Urothelium cell line (cell line): ENCODE measurements at regions not wholly inside any gene's neighbourhood (a gene's known extent, or its start where the extent isn't known, plus 50 kb on each side); places are given as distances from the start of the nearest gene placed in this dataset.

Experiments
- DNase-seq: peaks from one replicate; pipeline ENCODE4 v3.0.0; 2011; ENCODE audit warnings: low spot score, mixed read lengths
- FAIRE-seq: peaks from 2 replicates; lab custom pipeline; 2011; peaks lifted over from hg19 to GRCh38; lab: Jason Lieb, UNC

DNA sequence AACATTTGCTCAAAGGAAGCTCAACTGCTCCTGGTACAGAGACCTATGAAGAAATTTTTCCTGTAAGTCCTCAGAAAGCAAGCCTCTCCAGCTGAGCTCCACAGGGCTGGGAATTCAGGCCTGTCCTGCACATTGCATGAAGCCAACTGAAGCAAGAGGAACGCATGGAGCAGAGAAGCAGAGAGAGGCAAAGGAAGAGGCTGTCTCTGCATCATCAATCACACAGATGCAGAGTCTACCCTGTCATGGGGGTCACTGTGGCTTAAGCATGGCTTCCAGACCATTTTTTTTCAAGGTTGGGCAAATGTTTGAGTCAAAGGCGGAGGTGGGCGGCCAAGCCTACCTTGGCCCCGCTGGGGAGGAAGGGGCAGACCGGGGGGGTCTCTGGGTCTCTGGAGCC lies 110.3 kb upstream of the MSX1 start:
- FAIRE-seq = no peak
- DNase-seq = no peak

DNA sequence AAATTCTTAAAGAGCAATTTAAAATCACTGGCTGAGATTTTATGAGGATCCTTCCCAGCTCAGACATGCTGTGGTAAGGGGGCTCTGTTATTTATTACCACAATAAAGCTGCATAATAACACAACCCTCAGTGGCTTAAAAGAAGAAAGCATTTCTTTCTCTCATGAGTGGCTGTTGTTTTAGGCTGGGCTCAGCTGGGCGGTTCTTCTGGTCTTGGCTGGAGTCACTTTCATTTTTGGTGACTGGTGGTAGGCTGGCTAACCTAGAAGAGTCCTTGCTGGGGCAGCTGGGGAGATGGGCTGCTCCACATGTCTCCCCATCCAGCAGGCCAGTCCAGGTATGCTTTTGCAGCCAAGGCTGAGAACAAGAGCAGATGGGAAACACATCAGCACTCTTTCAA lies 113.0 kb upstream of the MSX1 start:
- no peak for FAIRE-seq
- no peak for DNase-seq

- no peak for FAIRE-seq
- no peak for DNase-seq
Measured at GRCh38 chr4:4740071-4740470, 119.4 kb upstream of the MSX1 start.

- no peak for FAIRE-seq
- no peak for DNase-seq
Measured at GRCh38 chr4:4735870-4736269, 123.6 kb upstream of the MSX1 start.

DNA sequence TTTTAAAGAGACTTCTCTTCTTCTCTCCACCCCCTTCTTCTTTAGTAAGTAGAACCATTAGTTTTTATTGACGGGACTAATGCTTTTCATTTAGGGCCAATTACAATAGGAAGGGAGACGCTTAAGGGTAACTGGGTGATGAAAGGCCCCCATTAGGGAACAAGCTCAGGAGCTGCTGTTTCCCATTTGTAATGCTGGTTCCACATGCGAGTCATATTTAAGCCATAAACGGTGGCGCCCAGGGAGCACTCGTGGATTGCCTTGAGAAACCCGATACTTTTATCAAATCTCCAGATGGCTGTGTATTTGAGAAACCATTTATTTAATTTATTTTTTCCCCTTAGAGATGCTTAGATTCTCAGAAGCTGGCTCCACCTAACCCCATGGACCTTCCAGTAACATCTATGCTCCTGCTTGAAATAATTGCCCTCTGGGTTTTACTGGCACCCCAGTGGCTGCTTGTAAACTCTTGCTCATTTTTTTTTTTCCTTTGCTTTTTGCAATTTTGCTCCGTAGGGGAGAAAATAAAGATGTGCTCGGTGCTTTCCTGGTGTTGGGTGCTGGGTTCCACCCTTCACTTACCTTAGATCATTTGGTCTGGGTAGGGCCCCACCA lies 124.2 kb upstream of the MSX1 start:
- FAIRE-seq = no peak
- DNase-seq = no peak

- no peak for FAIRE-seq
Measured at GRCh38 chr4:4734425-4734824, 125.0 kb upstream of the MSX1 start.

DNA sequence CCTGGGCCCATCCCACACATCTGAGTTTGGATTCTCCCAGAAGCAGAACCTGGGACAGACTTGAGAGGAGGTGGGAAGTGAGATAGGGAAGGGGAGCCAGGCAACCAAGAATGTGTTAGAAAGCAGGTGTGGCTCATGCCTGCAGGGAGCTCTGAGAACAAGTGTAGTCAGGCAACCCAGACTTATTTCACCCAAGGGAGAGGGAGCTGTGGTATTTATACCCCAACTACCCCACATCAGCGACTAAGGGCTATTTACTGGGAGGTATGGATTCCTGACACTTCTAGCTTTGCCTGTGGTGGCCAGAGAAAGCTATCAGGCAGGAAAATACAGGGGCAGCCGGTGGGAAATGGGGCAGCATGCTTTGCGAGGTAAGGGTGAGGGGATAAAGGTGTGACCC lies 125.8 kb upstream of the MSX1 start:
- no peak for DNase-seq
- no peak for FAIRE-seq

More at GRCh38 chr4:4734425-4734824, 125.0 kb upstream of the MSX1 start:
- DNase-seq = no peak

DNA sequence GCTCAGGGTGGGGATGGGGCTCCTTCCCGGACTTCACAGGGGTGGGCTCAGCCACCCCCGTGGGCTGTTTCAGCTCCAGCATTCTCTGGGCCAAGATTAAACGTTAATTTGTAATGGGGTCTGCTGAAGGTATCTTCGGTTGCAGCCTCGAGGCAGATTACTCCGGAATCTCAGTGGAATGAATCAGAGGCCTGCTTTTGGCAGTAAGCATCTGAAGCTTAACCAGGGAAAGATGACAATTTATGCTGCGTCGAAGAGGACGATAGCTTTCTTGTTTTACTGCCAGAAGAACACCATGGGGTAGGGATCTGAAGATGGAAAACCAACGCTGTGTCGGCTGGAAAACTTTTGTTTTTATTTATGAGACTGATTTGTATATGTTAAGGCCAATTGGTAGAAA lies 129.2 kb upstream of the MSX1 start:
- DNase-seq (no peak), FAIRE-seq (no peak)

DNA sequence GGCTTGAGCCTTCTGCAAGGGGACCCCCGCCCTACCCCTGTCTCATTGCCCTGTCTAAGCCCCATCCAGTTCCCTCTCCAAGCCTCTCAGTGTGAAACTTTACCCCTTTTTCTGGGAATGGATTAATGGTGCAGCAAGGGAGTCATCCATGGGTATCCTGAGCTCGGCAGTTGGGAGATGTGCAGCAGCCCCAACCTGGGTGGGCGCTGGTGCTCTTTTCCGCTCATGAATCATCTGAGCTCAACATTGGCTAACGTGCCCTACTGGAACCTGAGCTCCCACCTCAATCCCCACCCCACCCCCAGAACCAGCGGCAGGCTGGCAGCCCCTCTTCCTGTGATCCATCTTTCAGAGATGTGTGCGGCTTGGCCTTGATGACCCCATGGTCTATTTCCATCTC lies 130.3 kb upstream of the MSX1 start:
- DNase-seq (no peak), FAIRE-seq (no peak)

- FAIRE-seq = no peak
- DNase-seq = no peak
Measured at GRCh38 chr4:4727536-4727935, 131.9 kb upstream of the MSX1 start.

- no peak for DNase-seq
- FAIRE-seq = no peak
Measured at GRCh38 chr4:4726051-4726450, 133.4 kb upstream of the MSX1 start.

DNA sequence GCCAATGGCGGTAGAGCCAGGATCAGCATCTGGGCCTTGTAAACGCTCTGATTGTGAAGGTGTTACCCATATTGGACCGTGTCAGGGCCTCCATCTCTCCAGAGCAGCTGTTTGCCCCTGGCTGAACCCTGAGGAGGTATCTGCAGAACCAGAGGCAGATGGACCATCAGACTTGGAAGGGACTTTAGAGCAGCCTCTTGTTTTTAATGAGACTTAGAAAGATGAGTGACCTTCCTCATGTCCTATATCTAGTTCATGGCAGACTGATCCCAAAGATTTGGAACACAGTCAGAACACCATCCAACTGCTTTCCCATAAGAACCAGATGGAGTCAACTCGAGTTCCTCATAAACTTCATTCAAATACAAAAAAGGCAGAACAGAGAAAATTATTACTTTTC lies 135.1 kb upstream of the MSX1 start:
- no peak for DNase-seq
- no peak for FAIRE-seq

DNA sequence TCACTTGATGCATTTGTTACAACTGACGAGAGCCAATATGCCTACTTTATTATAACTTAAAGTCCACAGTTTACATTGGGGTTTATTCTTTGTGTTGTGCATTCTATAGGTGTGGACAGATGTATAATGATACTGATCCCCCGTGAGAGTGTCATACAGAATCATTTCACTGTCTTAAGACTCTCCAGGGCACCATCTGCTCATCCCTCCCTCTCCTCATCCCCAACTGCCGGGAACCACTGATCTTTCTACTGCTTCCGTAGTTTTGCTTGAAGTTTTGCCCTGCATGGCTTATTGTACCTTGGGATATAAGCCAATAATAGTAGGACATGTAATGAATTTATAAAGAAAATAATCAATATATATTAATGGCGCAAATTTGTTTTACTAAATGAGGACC lies 137.8 kb upstream of the MSX1 start:
- FAIRE-seq = no peak
- DNase-seq = no peak

DNA sequence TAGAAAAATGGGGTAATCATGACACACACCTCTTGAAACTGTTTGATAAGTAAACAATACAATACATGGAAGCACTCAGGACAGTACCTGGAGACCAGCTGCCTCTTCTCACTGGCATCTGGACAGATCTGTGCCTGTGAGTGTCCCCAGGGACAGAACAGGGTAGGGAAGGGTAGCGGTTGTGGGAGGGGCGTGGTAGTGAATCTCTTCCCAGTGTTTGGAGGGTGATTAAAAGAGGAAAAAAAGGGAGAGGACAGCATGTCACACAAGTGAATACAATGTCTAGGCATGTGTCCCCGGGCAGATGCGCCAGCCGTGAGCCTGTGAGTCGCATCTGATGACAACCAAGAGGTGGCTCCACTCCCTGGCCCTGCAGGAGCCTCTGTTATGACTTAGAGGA lies 138.8 kb upstream of the MSX1 start:
- FAIRE-seq (no peak), DNase-seq (no peak)

DNA sequence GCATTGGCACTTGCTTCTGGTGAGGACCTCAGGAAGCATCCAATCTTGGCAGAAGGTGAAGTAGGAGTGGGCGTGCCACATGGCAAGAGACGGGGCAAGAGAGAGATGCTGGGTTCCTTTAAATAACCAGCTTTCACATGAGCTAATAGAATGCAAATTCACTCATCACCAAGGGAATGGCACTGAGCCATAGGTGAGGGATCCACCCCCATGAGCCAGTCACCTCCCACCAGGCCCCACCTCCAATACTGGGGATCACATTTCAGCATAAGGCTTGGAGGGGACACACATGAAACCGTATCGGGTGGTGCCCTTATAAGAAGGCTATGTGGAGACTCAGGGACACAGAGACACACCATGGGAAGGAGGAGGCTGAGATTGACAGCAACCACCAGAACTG lies 140.0 kb upstream of the MSX1 start:
- DNase-seq = no peak
- no peak for FAIRE-seq

DNA sequence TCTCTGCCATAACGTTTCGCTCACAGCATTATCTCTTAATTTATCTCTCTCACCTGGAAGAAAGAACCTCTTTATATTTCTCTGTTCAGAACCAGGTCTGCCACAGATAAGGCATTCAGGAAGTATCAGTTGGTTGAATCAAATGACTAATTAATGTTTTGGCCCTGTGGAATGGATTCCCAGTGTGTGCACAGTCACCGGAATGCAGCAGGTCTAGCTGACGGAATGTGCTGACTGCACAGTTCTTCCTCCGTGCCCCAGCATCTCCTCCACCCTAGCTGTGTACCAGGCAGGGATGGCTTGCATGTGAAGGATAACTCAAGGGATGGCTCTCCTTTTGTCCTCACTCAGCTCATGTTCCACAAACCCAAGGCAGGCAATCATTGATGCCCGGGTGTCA lies 141.8 kb upstream of the MSX1 start:
- FAIRE-seq (no peak), DNase-seq (no peak)

- DNase-seq = no peak
- FAIRE-seq = no peak
Measured at GRCh38 chr4:4714331-4714730, 145.1 kb upstream of the MSX1 start.

DNA sequence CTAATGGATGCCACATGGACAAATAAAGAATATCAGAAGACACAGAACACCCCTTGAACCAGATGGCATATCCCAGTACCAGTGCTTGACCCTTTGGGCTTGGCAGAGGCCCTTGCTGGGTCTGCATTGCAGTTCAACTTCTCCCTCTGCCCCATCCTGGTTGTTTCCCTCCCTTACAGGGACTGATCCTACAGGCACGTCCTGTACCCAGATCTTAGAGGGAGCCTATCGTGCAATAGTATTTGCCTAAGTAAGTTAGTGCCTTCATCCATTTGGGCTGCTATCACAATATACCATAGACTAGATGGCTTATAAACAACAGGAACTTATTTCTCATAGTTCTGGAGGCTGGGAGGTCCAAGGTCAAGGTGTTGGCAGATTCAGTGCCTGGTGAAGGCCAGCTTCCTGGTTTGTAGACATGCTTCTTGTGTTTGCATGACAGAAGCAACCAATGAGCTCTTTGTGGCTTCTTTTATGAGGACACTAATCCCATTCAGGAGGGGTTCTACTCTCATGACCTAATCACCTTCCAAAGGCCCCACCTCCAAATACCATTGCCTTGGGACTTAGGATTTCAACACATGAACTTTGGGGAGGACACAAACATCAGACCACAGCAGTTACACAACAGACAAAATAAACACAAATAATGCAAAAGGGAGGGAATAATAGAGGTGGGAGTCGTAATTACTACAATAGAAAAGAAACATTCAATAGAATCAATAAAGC lies 146.5 kb upstream of the MSX1 start:
- FAIRE-seq (no peak), DNase-seq (no peak)

GRCh38 chr4:4711902-4712301 lies 147.6 kb upstream of the MSX1 start:
- DNase-seq (no peak), FAIRE-seq (no peak)

GRCh38 chr4:4709736-4710135 lies 149.7 kb upstream of the MSX1 start:
- no peak for DNase-seq
- no peak for FAIRE-seq

- FAIRE-seq (no peak), DNase-seq (no peak)
Measured at GRCh38 chr4:4704267-4704666, 155.2 kb upstream of the MSX1 start.

GRCh38 chr4:4697584-4697983 lies 155.7 kb upstream of the STX18 start:
- DNase-seq (no peak), FAIRE-seq (no peak)

DNA sequence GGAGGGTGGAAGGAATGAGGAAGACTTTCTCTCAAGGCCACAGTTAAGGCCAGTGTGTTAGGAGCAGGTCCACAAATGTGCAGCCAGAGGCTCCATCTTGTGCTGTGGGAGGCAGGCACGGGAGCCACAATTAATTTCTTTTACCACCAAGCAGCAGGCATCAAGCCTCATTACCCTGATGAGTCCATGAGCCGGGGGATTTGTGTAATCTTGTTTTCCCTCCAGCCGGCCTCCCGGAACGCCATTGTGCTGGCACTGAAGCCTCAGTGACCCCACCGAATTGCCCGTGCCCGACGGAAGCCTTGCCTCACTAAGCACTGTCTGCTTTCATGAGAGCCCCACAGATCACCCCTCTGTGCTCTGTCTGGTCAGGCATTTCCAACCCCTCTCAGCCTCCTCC lies 154.7 kb upstream of the STX18 start:
- DNase-seq (no peak), FAIRE-seq (no peak)
